Gastrocnemius medialis (tissue), 4 donors: ENCODE measurements at regions not wholly inside any gene's neighbourhood (a gene's known extent, or its start where the extent isn't known, plus 50 kb on each side); places are given as distances from the start of the nearest gene placed in this dataset.

ENCODE experiments used
- ATAC-seq, 2 donors: fragments of 150-250 bp; one replicate each; pipeline ENCODE4 v1.9.1; 2016
- DNase-seq, 2 donors: peaks; one replicate each; pipeline ENCODE4 v3.0.0-alpha.2; 2019
- H3K27ac ChIP-seq, 4 donors: fragments of 200-600 bp; sonication (generic); 1 replicate in 1 of 4; 2 replicates in 3 of 4; pipeline ENCODE4 v1.5.1; 2016 to 2018; ENCODE audit warnings: mild to moderate bottlenecking in 2 of 4, moderate library complexity in 1 of 4
- H3K27me3 ChIP-seq, 3 donors: fragments of 200-600 bp; sonication (generic) in 2 of 3; 1 replicate in 1 of 3; 2 replicates in 2 of 3; pipeline versions ENCODE4 v1.5.1 to v1.6.0; 2016 to 2019; ENCODE audit warnings: mild to moderate bottlenecking in 1 of 3, moderate library complexity in 1 of 3
- H3K36me3 ChIP-seq, 2 donors: fragments of 200-600 bp; sonication (generic) in 1 of 2; one replicate each; pipeline ENCODE4 v1.5.1; 2017 to 2018
- H3K4me1 ChIP-seq, 2 donors: fragments of 200-600 bp; sonication (generic) in 1 of 2; one replicate each; pipeline ENCODE4 v1.5.1; 2016 to 2017; ENCODE audit warnings: mild to moderate bottlenecking in 2 of 2
- H3K4me3 ChIP-seq, 4 donors: fragments of 200-600 bp; sonication (generic) in 3 of 4; 1 replicate in 1 of 4; 2 replicates in 3 of 4; pipeline ENCODE4 v1.5.1; 2016 to 2019; ENCODE audit warnings: mild to moderate bottlenecking in 2 of 4
- H3K9me3 ChIP-seq, 3 donors: fragments of 200-600 bp; sonication (generic) in 2 of 3; 1 replicate in 1 of 3; 2 replicates in 2 of 3; pipeline ENCODE4 v1.5.1; 2016 to 2019
- CTCF ChIP-seq, 5 experiments: fragments of 450-650 bp in 3 of 5; fragments of 200-600 bp in 2 of 5; sonication (generic) in 2 of 5; IDR thresholded peaks in 4 of 5; conservative IDR thresholded peaks in 1 of 5; 1 replicate in 4 of 5; 2 replicates in 1 of 5; pipeline ENCODE4 v1.5.1; 2016 to 2019; ENCODE audit warnings: antibody characterized with exemption in 5 of 5, mild to moderate bottlenecking in 3 of 5, moderate library complexity in 3 of 5
- POLR2A ChIP-seq, 2 donors: fragments of 450-650 bp; IDR thresholded peaks; one replicate each; pipeline ENCODE4 v1.6.1; 2017; ENCODE audit warnings: antibody characterized with exemption in 2 of 2, mild to moderate bottlenecking in 2 of 2, moderate library complexity in 2 of 2
- in situ Hi-C, 4 donors: fragments of 200-750 bp; cut with MboI; loops; one replicate each; pipeline versions ENCODE4 v1.15.0 to v1.8.0; 2017; ENCODE audit warnings: low sequenced_read_pairs in 4 of 4
- intact Hi-C: fragments of 100-400 bp; cut with DNase I; formaldehyde crosslinking; loops from one replicate; pipeline ENCODE4 v1.15.1; 2023; ENCODE audit warnings: low total_unique reads

GRCh38 chr11:95661162-95661561, 128.4 kb downstream of the FAM76B start:
- no peak for DNase-seq
- no peak for ATAC-seq
- Histone ChIP-seq H3K9me3 (no peaks in the 10 kb centered on the region), H3K4me3 (no peak overlapping the region), H3K27ac (no peak overlapping the region), H3K4me1 (no peaks in the 10 kb centered on the region), H3K36me3 (no peaks in the 10 kb centered on the region), H3K27me3 (no peaks in the 10 kb centered on the region)
- in situ Hi-C loops = no loop called here
- intact Hi-C loops = no loop called here
- no peak for TF ChIP-seq POLR2A (IDR thresholded peaks at IDR 0.05)
- TF ChIP-seq CTCF (IDR thresholded peaks at IDR 0.05 in 4 of 5, conservative IDR thresholded peaks at IDR 0.05 in 1 of 5) = no peak

- H3K9me3 ChIP-seq = no peaks in the 10 kb centered on the region
- TF ChIP-seq POLR2A (IDR thresholded peaks at IDR 0.05) (no peak), CTCF (IDR thresholded peaks at IDR 0.05 in 4 of 5, conservative IDR thresholded peaks at IDR 0.05 in 1 of 5) (no peak)
- intact Hi-C loops (no loop called here), in situ Hi-C loops (no loop called here)
- H3K36me3 ChIP-seq = no peaks in the 10 kb centered on the region
- DNase-seq = no peak
- no peaks in the 10 kb centered on the region for H3K4me1 ChIP-seq
- ATAC-seq = no peak
- H3K4me3 ChIP-seq = no peak overlapping the region
- H3K27ac ChIP-seq = no peak overlapping the region
- H3K27me3 ChIP-seq = no peaks in the 10 kb centered on the region
Observed at GRCh38 chr11:95660038-95660437, 129.5 kb downstream of the FAM76B start.

GRCh38 chr11:95659088-95659487, 130.5 kb downstream of the FAM76B start:
- DNase-seq (no peak), ATAC-seq (no peak)
- in situ Hi-C loops (no loop called here), intact Hi-C loops (no loop called here)
- no peak for TF ChIP-seq POLR2A (IDR thresholded peaks at IDR 0.05)
- no peak for TF ChIP-seq CTCF (IDR thresholded peaks at IDR 0.05 in 4 of 5, conservative IDR thresholded peaks at IDR 0.05 in 1 of 5)
- Histone ChIP-seq H3K9me3 (no peaks in the 10 kb centered on the region), H3K4me3 (no peak overlapping the region), H3K27me3 (no peaks in the 10 kb centered on the region), H3K27ac (no peak overlapping the region), H3K4me1 (no peaks in the 10 kb centered on the region), H3K36me3 (no peaks in the 10 kb centered on the region)

- no peak for DNase-seq
- Histone ChIP-seq H3K4me3 (no peak overlapping the region), H3K27ac (no peak overlapping the region), H3K36me3 (no peaks in the 10 kb centered on the region), H3K9me3 (no peaks in the 10 kb centered on the region), H3K4me1 (no peaks in the 10 kb centered on the region), H3K27me3 (no peaks in the 10 kb centered on the region)
- no peak for ATAC-seq
- intact Hi-C loops (no loop called here), in situ Hi-C loops (no loop called here)
- TF ChIP-seq POLR2A (IDR thresholded peaks at IDR 0.05) = no peak
- TF ChIP-seq CTCF (IDR thresholded peaks at IDR 0.05 in 4 of 5, conservative IDR thresholded peaks at IDR 0.05 in 1 of 5) = no peak
Observed at GRCh38 chr11:95655536-95655935, 134.0 kb downstream of the FAM76B start.

GRCh38 chr11:95653680-95654079, 135.9 kb downstream of the FAM76B start:
- DNase-seq = no peak
- no peaks in the 10 kb centered on the region for H3K9me3 ChIP-seq
- TF ChIP-seq POLR2A (IDR thresholded peaks at IDR 0.05) = no peak
- no peak for TF ChIP-seq CTCF (IDR thresholded peaks at IDR 0.05 in 4 of 5, conservative IDR thresholded peaks at IDR 0.05 in 1 of 5)
- in situ Hi-C loops = no loop called here
- no peak for ATAC-seq
- H3K36me3 ChIP-seq = no peaks in the 10 kb centered on the region
- no peak overlapping the region for H3K27ac ChIP-seq
- H3K4me1 ChIP-seq = no peaks in the 10 kb centered on the region
- no peaks in the 10 kb centered on the region for H3K27me3 ChIP-seq
- intact Hi-C loops = no loop called here
- H3K4me3 ChIP-seq = no peak overlapping the region
